ENCODE measurements at regions not wholly inside any gene's neighbourhood (a gene's known extent, or its start where the extent isn't known, plus 50 kb on each side); places are given as distances from the start of the nearest gene placed in this dataset.
A peak's percentile ranks its signal among the peaks of the same experiment; 100 is the strongest.

DNA sequence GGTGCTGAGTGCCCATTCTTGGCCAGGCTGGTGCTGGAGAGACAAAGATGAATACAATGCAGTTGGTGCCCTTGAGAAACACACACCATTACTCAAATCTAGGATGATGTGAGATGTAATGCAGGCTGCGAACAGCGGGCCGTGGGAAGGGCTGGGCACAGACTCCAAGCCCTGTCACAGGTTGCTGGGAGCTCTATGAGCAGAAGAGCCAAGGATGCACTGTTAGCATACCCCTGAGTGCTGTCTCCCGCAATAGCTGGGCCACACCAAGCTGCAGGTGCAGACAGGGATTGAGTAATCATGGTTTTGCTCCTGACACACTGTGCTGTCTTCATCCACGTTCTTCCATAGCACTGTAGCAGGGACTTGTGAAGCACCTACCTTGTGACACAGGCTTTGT is 247.5 kb upstream of the CRY1 start:
- Mint-ChIP-seq H3K27ac (no peak overlapping the region), H3K36me3 (ENCODE audit: low read depth) (peaks cover 8% of the 10 kb centered on the region), H3K27me3 (ENCODE audit: low read depth) (no peaks in the 10 kb centered on the region), H3K4me1 (ENCODE audit: low read depth) (peaks cover 39% of the 10 kb centered on the region), H3K4me3 (no peak overlapping the region), H3K9me3 (peaks cover 5% of the 10 kb centered on the region)
- DNase-seq = no peak
- CTCF ChIA-PET = no interaction called here
- intact Hi-C loops (cut with micrococcal nuclease) = no loop called here

DNA sequence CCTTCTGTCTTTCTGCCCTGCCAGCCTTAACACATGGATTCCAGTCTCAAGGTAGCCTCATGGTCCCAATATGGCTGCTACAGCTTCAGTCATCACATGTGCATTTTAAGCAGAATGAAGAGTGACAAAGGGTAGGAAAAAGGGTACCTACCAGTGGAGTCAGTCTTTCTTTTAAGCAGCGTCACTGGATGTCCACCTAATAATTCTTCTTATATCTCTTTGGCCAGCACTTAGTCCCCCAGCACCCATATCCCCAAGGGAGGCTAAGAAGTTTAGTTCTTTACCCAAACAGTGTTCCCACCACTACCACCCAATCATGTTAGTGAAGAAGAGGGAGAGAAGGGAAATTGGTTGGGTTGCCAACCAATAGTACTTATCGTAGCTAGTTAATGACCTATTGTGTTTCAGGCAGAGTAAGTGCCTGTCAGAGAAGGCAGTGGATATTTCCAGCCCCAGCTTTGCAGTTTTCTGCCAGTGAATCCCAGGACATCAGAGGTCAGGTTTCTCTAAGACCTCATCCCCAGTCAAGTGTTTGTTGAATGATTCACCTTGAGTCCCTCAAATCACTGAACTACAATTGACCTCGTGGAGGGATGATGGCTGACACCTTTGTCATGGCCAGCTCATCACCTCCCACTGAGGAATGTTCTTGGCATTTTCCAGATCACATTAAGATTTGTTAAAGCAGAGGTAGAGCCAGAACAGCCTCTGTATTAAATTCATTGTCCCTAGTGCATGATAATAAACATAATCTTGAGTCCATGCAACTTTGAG is 250.9 kb upstream of the CRY1 start:
- no peak overlapping the region for H3K4me3 Mint-ChIP-seq
- H3K36me3 Mint-ChIP-seq (ENCODE audit: low read depth) = peaks cover 17% of the 10 kb centered on the region
- CTCF ChIA-PET = interaction anchor here (1.1 kb wide), 1 partner anchor 12 kb away, joined by 3 read pairs; no protein-coding TSS in a partner anchor
- H3K9me3 Mint-ChIP-seq = peaks cover 12% of the 10 kb centered on the region
- H3K27ac Mint-ChIP-seq = no peak overlapping the region
- intact Hi-C loops (cut with micrococcal nuclease) = no loop called here
- peaks cover 34% of the 10 kb centered on the region for H3K4me1 Mint-ChIP-seq (ENCODE audit: low read depth)
- no peaks in the 10 kb centered on the region for H3K27me3 Mint-ChIP-seq (ENCODE audit: low read depth)
- no peak for DNase-seq

DNA sequence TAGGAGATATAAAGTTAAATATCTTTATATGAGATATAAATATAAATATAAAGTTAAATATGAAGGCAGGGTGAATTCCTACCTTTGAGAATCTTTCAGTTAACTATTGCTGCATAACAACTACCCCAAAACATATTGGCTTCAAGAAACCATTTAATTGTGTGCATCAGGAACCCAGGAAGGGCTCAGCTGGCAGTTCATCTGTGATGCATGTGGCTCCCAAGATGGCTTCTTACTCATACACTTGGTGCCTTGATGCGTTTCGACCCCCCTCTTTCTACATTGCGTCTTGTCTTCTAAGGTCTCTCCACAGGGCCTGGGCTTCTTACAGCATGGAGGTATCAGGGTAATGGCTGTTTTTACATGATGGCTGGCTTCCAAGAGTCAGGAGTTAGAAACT is 253.9 kb upstream of the CRY1 start:
- Mint-ChIP-seq H3K27me3 (ENCODE audit: low read depth) (no peaks in the 10 kb centered on the region), H3K36me3 (ENCODE audit: low read depth) (peaks cover 12% of the 10 kb centered on the region), H3K4me3 (no peak overlapping the region), H3K4me1 (ENCODE audit: low read depth) (peaks cover 40% of the 10 kb centered on the region), H3K27ac (no peak overlapping the region), H3K9me3 (peaks cover 11% of the 10 kb centered on the region)
- DNase-seq = no peak
- CTCF ChIA-PET = no interaction called here
- intact Hi-C loops (cut with micrococcal nuclease) = no loop called here

DNA sequence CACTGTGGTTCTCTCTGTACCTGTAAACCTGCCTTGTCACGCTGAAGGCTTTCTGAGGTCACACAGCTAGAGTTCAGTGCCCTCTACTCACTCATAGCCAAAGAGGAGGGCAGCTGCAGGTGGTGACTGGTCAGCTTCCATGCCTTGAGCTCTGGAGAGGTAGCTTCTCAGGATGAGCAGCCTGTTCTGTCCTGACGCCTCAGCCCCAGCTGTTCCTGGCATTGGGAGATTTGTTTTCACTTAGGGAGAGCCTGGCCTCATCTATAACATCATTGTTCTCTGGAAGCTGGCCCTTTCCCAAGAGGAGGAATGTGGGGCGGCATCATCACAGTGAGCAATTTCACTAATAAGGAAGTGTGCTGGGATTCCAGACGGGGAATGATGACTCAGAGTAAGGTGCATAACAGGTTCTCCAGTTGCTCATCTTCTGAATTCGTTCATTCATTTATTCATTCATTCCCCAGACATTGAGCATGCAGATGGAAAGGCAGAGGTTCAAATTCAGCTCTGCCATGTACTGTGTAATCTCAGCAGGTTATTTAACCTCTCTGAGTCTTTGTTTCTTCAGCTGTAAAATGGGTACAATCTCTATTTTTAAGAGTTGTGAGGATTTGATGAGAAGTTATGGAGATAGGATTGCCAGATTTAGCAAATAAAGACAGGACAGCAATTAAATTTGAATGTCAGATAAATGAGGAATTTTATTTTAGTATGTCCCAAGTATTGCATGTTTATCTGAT is 255.8 kb upstream of the CRY1 start:
- no peak overlapping the region for H3K27ac Mint-ChIP-seq
- H3K4me3 Mint-ChIP-seq = no peak overlapping the region
- intact Hi-C loops (cut with micrococcal nuclease) = no loop called here
- H3K9me3 Mint-ChIP-seq = peaks cover 7% of the 10 kb centered on the region
- peaks cover 56% of the 10 kb centered on the region for H3K4me1 Mint-ChIP-seq (ENCODE audit: low read depth)
- no peak for DNase-seq
- peaks cover 9% of the 10 kb centered on the region for H3K36me3 Mint-ChIP-seq (ENCODE audit: low read depth)
- H3K27me3 Mint-ChIP-seq (ENCODE audit: low read depth) = no peaks in the 10 kb centered on the region
- CTCF ChIA-PET = no interaction called here

DNA sequence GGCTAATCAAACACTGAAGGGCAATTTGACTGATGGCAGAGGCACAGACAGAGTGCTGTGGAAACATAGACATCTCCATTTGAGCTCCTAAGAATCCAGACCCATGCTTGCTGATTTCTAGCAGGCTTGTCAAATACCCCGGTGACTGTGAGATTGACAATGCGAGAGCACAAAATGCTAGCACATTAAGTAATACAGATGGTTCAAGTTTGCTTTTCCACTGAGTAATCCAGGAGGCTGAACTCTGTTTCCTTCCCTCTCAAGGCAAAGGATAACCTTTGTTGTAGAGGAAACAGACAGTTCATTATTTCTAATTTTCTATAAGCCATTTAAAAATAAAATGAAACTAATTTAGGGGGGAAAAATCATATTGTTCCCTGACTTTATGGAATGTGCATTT is 256.5 kb upstream of the CRY1 start:
- Mint-ChIP-seq H3K4me1 (ENCODE audit: low read depth) (peaks cover 61% of the 10 kb centered on the region), H3K9me3 (peaks cover 7% of the 10 kb centered on the region), H3K4me3 (no peak overlapping the region), H3K36me3 (ENCODE audit: low read depth) (peaks cover 10% of the 10 kb centered on the region), H3K27ac (no peak overlapping the region), H3K27me3 (ENCODE audit: low read depth) (no peaks in the 10 kb centered on the region)
- CTCF ChIA-PET = no interaction called here
- no peak for DNase-seq
- intact Hi-C loops (cut with micrococcal nuclease) = no loop called here

DNA sequence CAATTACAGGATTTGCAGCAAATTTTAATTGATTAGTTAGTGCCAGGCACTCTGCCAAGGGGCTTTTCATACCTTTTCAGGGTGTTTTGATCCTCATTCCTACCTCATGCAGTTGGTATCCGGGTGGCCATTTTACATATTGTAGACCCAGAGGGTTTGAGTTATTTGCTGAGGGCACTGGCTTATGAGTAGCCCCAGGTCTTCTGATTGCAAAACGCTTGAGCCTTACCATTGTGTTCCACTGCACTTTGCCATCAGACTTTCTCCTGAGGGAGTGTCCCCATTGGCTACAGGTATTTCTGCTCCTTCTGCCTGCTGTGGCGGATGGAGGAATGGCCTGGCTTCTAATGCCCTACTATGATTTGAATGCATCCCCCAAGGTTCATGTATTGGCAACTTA is 257.8 kb upstream of the CRY1 start:
- Mint-ChIP-seq H3K9me3 (peaks cover 7% of the 10 kb centered on the region), H3K4me1 (ENCODE audit: low read depth) (peaks cover 57% of the 10 kb centered on the region)

DNA sequence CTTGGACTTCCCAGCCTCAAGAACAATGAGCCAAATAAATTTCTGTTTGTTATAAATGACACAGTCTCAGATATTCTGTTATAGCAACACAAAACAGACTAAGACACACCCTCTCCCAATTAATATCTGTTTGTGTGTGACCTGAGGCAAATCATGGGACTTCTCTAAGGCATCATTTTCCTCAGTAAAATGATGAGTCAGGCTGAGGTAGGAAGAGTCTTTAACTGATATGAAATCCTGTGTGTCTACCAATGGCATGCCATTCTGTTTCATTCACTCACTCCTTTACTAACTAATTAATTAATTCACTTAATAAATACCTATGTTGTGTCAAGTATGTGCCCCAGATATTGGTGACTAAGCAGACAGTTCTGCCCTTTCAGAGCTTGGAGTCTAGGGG is 258.4 kb upstream of the CRY1 start:
- Mint-ChIP-seq H3K36me3 (ENCODE audit: low read depth) (peaks cover 8% of the 10 kb centered on the region), H3K27ac (no peak overlapping the region), H3K27me3 (ENCODE audit: low read depth) (no peaks in the 10 kb centered on the region), H3K4me1 (ENCODE audit: low read depth) (peaks cover 60% of the 10 kb centered on the region), H3K4me3 (no peak overlapping the region), H3K9me3 (peaks cover 7% of the 10 kb centered on the region)
- CTCF ChIA-PET = no interaction called here
- no peak for DNase-seq
- intact Hi-C loops (cut with micrococcal nuclease) = loop anchor here (2.0 kb wide), 1 partner anchor 23 kb away; no protein-coding TSS in a partner anchor

More for the DNA sequence above, 257.8 kb upstream of the CRY1 start:
- intact Hi-C loops (cut with micrococcal nuclease) = no loop called here
- CTCF ChIA-PET = no interaction called here
- H3K36me3 Mint-ChIP-seq (ENCODE audit: low read depth) = peaks cover 10% of the 10 kb centered on the region
- DNase-seq = no peak
- no peak overlapping the region for H3K4me3 Mint-ChIP-seq
- no peaks in the 10 kb centered on the region for H3K27me3 Mint-ChIP-seq (ENCODE audit: low read depth)
- no peak overlapping the region for H3K27ac Mint-ChIP-seq

DNA sequence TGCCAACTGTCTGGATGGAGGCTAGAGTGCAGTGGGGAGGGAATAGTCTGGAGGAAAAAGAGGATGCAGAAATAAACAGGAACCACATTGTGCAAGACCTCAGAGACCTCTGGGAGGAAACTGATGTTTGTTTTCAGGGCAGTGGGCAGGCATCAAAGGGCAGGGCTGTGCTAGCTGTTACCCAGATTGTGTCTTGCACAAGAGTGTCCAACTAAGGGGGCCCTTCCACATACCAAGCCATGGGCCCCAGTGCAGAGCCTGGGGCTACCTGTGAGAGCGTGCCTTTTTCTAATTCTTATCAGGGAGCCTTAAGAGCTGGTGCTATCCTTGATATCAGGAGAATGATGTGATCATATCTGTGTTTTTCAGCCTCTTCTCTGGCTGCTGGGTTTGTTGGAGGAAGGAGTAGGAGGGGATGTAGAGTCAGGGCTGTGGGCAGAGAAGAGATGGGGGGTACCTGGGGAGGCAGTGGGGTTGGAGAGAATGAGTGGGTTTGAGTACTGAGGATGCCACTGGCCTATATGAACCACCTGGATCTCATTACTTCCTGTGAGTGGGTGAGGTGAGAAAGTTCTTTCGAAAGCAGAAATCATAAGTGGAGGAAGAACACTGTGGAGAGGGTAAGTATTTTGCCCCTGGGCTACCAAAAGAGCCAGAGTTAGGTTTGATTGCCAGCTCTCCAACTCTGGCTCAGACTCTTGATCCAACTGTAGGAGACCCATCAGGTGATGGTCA is 259.2 kb upstream of the CRY1 start:
- H3K4me3 Mint-ChIP-seq = peak overlapping the region; percentile 34
- peaks cover 59% of the 10 kb centered on the region for H3K4me1 Mint-ChIP-seq (ENCODE audit: low read depth)
- peaks cover 4% of the 10 kb centered on the region for H3K36me3 Mint-ChIP-seq (ENCODE audit: low read depth)
- H3K9me3 Mint-ChIP-seq = peaks cover 4% of the 10 kb centered on the region
- peak overlapping the region; percentile 34 for H3K27ac Mint-ChIP-seq
- intact Hi-C loops (cut with micrococcal nuclease) = loop anchor here (2.0 kb wide), 1 partner anchor 24 kb away; no protein-coding TSS in a partner anchor
- DNase-seq = peak; percentile 48
- no peaks in the 10 kb centered on the region for H3K27me3 Mint-ChIP-seq (ENCODE audit: low read depth)
- CTCF ChIA-PET = no interaction called here

DNA sequence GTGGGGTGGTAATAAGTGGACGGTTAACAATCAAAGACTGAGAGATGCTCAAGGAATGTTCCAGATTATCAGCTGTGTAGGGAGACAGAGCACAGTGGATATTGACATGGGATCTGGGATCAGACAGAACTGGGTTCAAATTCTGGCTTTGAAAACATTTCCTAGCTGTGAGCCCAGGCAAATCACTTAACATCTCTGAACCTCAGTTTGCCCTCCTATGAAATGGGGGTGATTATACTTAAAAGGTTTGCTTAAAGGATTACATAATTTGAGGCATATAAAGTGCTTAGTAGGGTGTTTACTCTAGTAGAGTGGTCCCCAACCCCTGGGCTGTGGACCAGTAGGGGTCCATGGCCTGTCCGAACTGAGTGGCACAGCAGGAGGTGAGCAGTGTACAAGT is 260.0 kb upstream of the CRY1 start:
- DNase-seq = no peak
- Mint-ChIP-seq H3K36me3 (ENCODE audit: low read depth) (peaks cover 1% of the 10 kb centered on the region), H3K4me1 (ENCODE audit: low read depth) (peaks cover 55% of the 10 kb centered on the region), H3K27me3 (ENCODE audit: low read depth) (no peaks in the 10 kb centered on the region), H3K27ac (no peak overlapping the region), H3K9me3 (no peaks in the 10 kb centered on the region), H3K4me3 (no peak overlapping the region)
- CTCF ChIA-PET = no interaction called here
- intact Hi-C loops (cut with micrococcal nuclease) = loop anchor here (2.0 kb wide), 1 partner anchor 25 kb away; no protein-coding TSS in a partner anchor

DNA sequence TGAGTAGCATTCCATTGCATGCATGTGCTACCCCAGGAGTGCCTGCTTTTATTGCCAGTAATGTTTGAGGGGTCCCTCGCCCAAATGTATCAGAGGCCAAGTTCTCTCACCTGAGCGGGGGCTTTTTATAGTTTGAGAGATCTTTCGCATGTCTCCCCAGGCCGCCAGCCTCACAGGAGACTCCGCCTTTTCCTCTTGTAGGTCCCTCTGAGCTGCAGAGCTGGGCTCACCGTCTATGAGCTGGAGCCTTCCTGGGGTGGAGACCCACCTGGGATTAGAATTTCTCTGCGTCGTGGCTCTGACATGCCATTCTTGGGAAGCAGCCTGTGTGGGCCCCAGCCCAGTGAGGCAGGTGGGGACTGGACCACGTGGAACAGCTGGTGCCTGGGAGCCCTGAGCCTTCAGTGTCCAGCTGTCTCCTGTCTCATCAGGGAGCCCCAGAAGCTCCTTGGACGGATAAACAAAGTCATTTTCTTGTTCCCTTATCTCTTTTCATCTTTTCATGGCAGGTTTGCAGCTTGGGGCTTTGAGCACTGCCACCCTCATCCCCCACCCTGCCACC is 261.7 kb upstream of the CRY1 start:
- Mint-ChIP-seq H3K4me1 (ENCODE audit: low read depth) (peaks cover 54% of the 10 kb centered on the region), H3K27me3 (ENCODE audit: low read depth) (no peaks in the 10 kb centered on the region), H3K36me3 (ENCODE audit: low read depth) (peaks cover 1% of the 10 kb centered on the region), H3K9me3 (no peaks in the 10 kb centered on the region), H3K4me3 (no peak overlapping the region), H3K27ac (no peak overlapping the region)
- intact Hi-C loops (cut with micrococcal nuclease) = no loop called here
- no peak for DNase-seq
- CTCF ChIA-PET = interaction anchor here (0.9 to 2.5 kb wide), 4 partner anchors 12 to 224 kb away, joined by 3 to 10 read pairs (median 4); no protein-coding TSS in a partner anchor

DNA sequence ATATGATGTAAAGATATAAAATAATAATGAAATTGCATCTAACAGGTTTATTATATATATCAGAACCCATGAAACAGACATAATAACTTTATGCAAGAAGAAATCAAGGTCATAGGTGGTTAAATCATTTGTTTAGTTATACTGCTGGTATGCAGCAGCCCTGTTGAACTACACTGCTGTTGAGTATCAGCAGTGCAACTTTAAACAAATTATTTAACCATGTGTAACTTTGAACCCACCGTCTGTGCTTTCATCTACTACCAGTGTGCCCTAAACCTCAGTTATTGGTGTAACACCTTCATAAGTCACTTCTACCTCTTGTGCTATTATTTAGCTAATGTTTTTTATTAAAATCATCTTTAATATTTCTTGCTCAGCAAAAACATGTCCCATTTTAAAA is 262.3 kb upstream of the CRY1 start:
- no peak for DNase-seq
- intact Hi-C loops (cut with micrococcal nuclease) = loop anchor here (1.0 kb wide), 2 partner anchors 13 to 18 kb away; no protein-coding TSS in a partner anchor
- H3K9me3 Mint-ChIP-seq = no peaks in the 10 kb centered on the region
- CTCF ChIA-PET = interaction anchor here (0.6 to 2.5 kb wide), 6 partner anchors 17 to 235 kb away, joined by 3 to 11 read pairs (median 4); no protein-coding TSS in a partner anchor
- H3K36me3 Mint-ChIP-seq (ENCODE audit: low read depth) = peaks cover 1% of the 10 kb centered on the region
- H3K4me3 Mint-ChIP-seq = no peak overlapping the region
- no peaks in the 10 kb centered on the region for H3K27me3 Mint-ChIP-seq (ENCODE audit: low read depth)
- no peak overlapping the region for H3K27ac Mint-ChIP-seq
- H3K4me1 Mint-ChIP-seq (ENCODE audit: low read depth) = peaks cover 55% of the 10 kb centered on the region

All from activated naive CD4-positive, alpha-beta T cell treated with anti-CD3 and anti-CD28 coated beads for 36 hours (primary cell).